IPS-18a (cell line): ENCODE measurements at regions not wholly inside any gene's neighbourhood (a gene's known extent, or its start where the extent isn't known, plus 50 kb on each side); places are given as distances from the start of the nearest gene placed in this dataset.
"Not testable (repeated sequence)": the region's sequence is repeated elsewhere in the genome, so short reads cannot be mapped to it uniquely, and the experiment has no call there.

Source experiments
- H3K27ac ChIP-seq: one replicate; pipeline ENCODE4 v1.5.1; 2013; ENCODE audit warnings: low read length
- H3K27me3 ChIP-seq: one replicate; pipeline ENCODE4 v1.6.1; 2013; ENCODE audit warnings: mild to moderate bottlenecking, low read length; ENCODE audit not compliant: control insufficient read depth, insufficient read depth
- H3K36me3 ChIP-seq: one replicate; pipeline ENCODE4 v1.6.1; 2013; ENCODE audit warnings: low read depth, low read length; ENCODE audit not compliant: control insufficient read depth
- H3K4me1 ChIP-seq: one replicate; pipeline ENCODE4 v1.6.1; 2013; ENCODE audit warnings: low read depth, low read length; ENCODE audit not compliant: control insufficient read depth
- H3K4me3 ChIP-seq: one replicate; pipeline ENCODE4 v1.5.1; 2013; ENCODE audit warnings: low read length
- H3K9ac ChIP-seq: one replicate; pipeline ENCODE4 v1.6.1; 2013; ENCODE audit warnings: mild to moderate bottlenecking, low read length, moderate library complexity
- H3K9me3 ChIP-seq: one replicate; pipeline ENCODE4 v1.6.1; 2013; ENCODE audit warnings: low read depth, low read length; ENCODE audit not compliant: control insufficient read depth

GRCh38 chr7:46590918-46591905 is 670.1 kb upstream of the IGFBP3 start:
- H3K4me1 ChIP-seq = not testable (repeated sequence)

GRCh38 chr7:46589286-46589685 is 668.2 kb upstream of the IGFBP3 start:
- Histone ChIP-seq H3K9ac (no peak overlapping the region), H3K27ac (no peak overlapping the region), H3K36me3 (no peaks in the 10 kb centered on the region), H3K27me3 (no peaks in the 10 kb centered on the region), H3K4me3 (no peak overlapping the region), H3K9me3 (no peaks in the 10 kb centered on the region), H3K4me1 (no peaks in the 10 kb centered on the region)

More at GRCh38 chr7:46590918-46591905, 670.1 kb upstream of the IGFBP3 start:
- H3K27me3 ChIP-seq, H3K4me3 ChIP-seq, H3K9me3 ChIP-seq, H3K27ac ChIP-seq, H3K36me3 ChIP-seq, H3K9ac ChIP-seq: not testable (repeated sequence)

GRCh38 chr7:46586406-46586805 is 665.3 kb upstream of the IGFBP3 start:
- H3K36me3 ChIP-seq = no peaks in the 10 kb centered on the region
- H3K27me3 ChIP-seq = no peaks in the 10 kb centered on the region
- H3K27ac ChIP-seq = no peak overlapping the region
- H3K9me3 ChIP-seq = no peaks in the 10 kb centered on the region
- no peak overlapping the region for H3K9ac ChIP-seq
- H3K4me3 ChIP-seq = no peak overlapping the region
- H3K4me1 ChIP-seq = no peaks in the 10 kb centered on the region

GRCh38 chr7:46583656-46584055 is 662.6 kb upstream of the IGFBP3 start:
- H3K9me3 ChIP-seq = no peaks in the 10 kb centered on the region
- H3K27ac ChIP-seq = no peak overlapping the region
- no peaks in the 10 kb centered on the region for H3K36me3 ChIP-seq
- H3K9ac ChIP-seq = no peak overlapping the region
- no peaks in the 10 kb centered on the region for H3K27me3 ChIP-seq
- H3K4me3 ChIP-seq = no peak overlapping the region
- no peaks in the 10 kb centered on the region for H3K4me1 ChIP-seq

- Histone ChIP-seq H3K9me3 (no peaks in the 10 kb centered on the region), H3K4me3 (no peak overlapping the region), H3K27ac (no peak overlapping the region), H3K4me1 (no peaks in the 10 kb centered on the region), H3K9ac (no peak overlapping the region), H3K27me3 (no peaks in the 10 kb centered on the region), H3K36me3 (no peaks in the 10 kb centered on the region)
These were observed 660.2 kb upstream of the IGFBP3 start for GRCh38 chr7:46581268-46581667.

- no peaks in the 10 kb centered on the region for H3K36me3 ChIP-seq
- H3K27ac ChIP-seq = no peak overlapping the region
- no peak overlapping the region for H3K9ac ChIP-seq
- H3K9me3 ChIP-seq = no peaks in the 10 kb centered on the region
- no peaks in the 10 kb centered on the region for H3K27me3 ChIP-seq
- H3K4me1 ChIP-seq = no peaks in the 10 kb centered on the region
- no peak overlapping the region for H3K4me3 ChIP-seq
These were observed 659.7 kb upstream of the IGFBP3 start for GRCh38 chr7:46580766-46581165.

GRCh38 chr7:46577394-46577793 is 656.3 kb upstream of the IGFBP3 start:
- H3K9me3 ChIP-seq = no peaks in the 10 kb centered on the region
- H3K36me3 ChIP-seq = no peaks in the 10 kb centered on the region
- no peaks in the 10 kb centered on the region for H3K4me1 ChIP-seq
- no peak overlapping the region for H3K27ac ChIP-seq
- H3K9ac ChIP-seq = no peak overlapping the region
- H3K27me3 ChIP-seq = no peaks in the 10 kb centered on the region
- H3K4me3 ChIP-seq = no peak overlapping the region

- no peak overlapping the region for H3K27ac ChIP-seq
- H3K9me3 ChIP-seq = no peaks in the 10 kb centered on the region
- no peak overlapping the region for H3K9ac ChIP-seq
- no peaks in the 10 kb centered on the region for H3K27me3 ChIP-seq
- H3K4me1 ChIP-seq = no peaks in the 10 kb centered on the region
- no peak overlapping the region for H3K4me3 ChIP-seq
- H3K36me3 ChIP-seq = no peaks in the 10 kb centered on the region
These were observed 655.9 kb upstream of the IGFBP3 start for GRCh38 chr7:46576950-46577349.

GRCh38 chr7:46572691-46573090 is 651.6 kb upstream of the IGFBP3 start:
- no peak overlapping the region for H3K27ac ChIP-seq
- no peak overlapping the region for H3K9ac ChIP-seq
- H3K9me3 ChIP-seq = no peaks in the 10 kb centered on the region
- H3K4me1 ChIP-seq = no peaks in the 10 kb centered on the region
- H3K4me3 ChIP-seq = no peak overlapping the region
- H3K36me3 ChIP-seq = no peaks in the 10 kb centered on the region
- no peaks in the 10 kb centered on the region for H3K27me3 ChIP-seq

GRCh38 chr7:46571996-46572395 is 650.9 kb upstream of the IGFBP3 start:
- Histone ChIP-seq H3K4me1 (no peaks in the 10 kb centered on the region), H3K9me3 (no peaks in the 10 kb centered on the region), H3K36me3 (no peaks in the 10 kb centered on the region), H3K4me3 (no peak overlapping the region), H3K9ac (no peak overlapping the region), H3K27me3 (no peaks in the 10 kb centered on the region), H3K27ac (no peak overlapping the region)

- H3K36me3 ChIP-seq = no peaks in the 10 kb centered on the region
- no peak overlapping the region for H3K27ac ChIP-seq
- H3K27me3 ChIP-seq = no peaks in the 10 kb centered on the region
- no peaks in the 10 kb centered on the region for H3K4me1 ChIP-seq
- H3K9me3 ChIP-seq = no peaks in the 10 kb centered on the region
- H3K9ac ChIP-seq = no peak overlapping the region
- no peak overlapping the region for H3K4me3 ChIP-seq
These were observed 648.0 kb upstream of the IGFBP3 start for GRCh38 chr7:46569133-46569465.
